ENCODE measurements at regions not wholly inside any gene's neighbourhood (a gene's known extent, or its start where the extent isn't known, plus 50 kb on each side); places are given as distances from the start of the nearest gene placed in this dataset.

GRCh38 chr6:74936886-74937285 lies 269.0 kb downstream of the COL12A1 start:
- Histone ChIP-seq H3K4me2 (ENCODE audit: low read depth, low read length) (no peak overlapping the region), H3K9ac (ENCODE audit: insufficient read depth, low read depth, low read length) (no peak overlapping the region), H2AFZ (ENCODE audit: low read length) (no peak overlapping the region), H3K4me3 (replicated peaks in 1 of 3; ENCODE audit: insufficient read depth in 1 of 3, low read depth in 2 of 3, low read length in 3 of 3) (no peak overlapping the region), H3K36me3 (replicated peaks in 1 of 2; ENCODE audit: control insufficient read depth in 1 of 2, insufficient read depth in 2 of 2, low read length in 2 of 2) (no peaks in the 10 kb centered on the region), H3K79me2 (ENCODE audit: insufficient read depth, low read length) (no peaks in the 10 kb centered on the region), H3K9me3 (ENCODE audit: low read length) (no peaks in the 10 kb centered on the region), H3K27ac (ENCODE audit: extremely low read length, insufficient read depth, low read length) (no peak overlapping the region), H4K20me1 (ENCODE audit: insufficient read depth, low read length) (no peaks in the 10 kb centered on the region), H3K4me1 (ENCODE audit: insufficient read depth, low read length) (peaks cover 11% of the 10 kb centered on the region; the same call in 1 of the 2 replicates), H3K27me3 (ENCODE audit: control insufficient read depth in 1 of 2, insufficient read depth in 2 of 2, low read length in 2 of 2) (no peaks in the 10 kb centered on the region)
- POLR2A ChIA-PET: no interaction called here
- in situ Hi-C loops (cut with HindIII; ENCODE audit: extremely low pct_ligation_motif_present, low pct_unique_long_range_greater_than_20kb): no loop called here
- BruUV-seq (replicated peaks): no TSS peak
- CTCF ChIA-PET (ENCODE audit: low intra/inter-chr PET ratio, low total read pairs): no interaction called here
- DNase-seq (ENCODE audit: low spot score) (no peak), FAIRE-seq (no peak), ATAC-seq (no peak)
- intact Hi-C loops (cut with micrococcal nuclease; ENCODE audit: unreplicated experiment): no loop called here
- 0% methylated on average over 1 of the region's 1 CpG for WGBS (ENCODE audit: low lambda C conversion rate)
- no peak for TF ChIP-seq ZNF276 (CRISPR knock-in tag; IDR thresholded peaks at IDR 0.05; ENCODE audit: low read depth)
- TF ChIP-seq ZBTB4 (CRISPR knock-in tag; IDR thresholded peaks at IDR 0.05; ENCODE audit: borderline replicate concordance): no peak
- TF ChIP-seq ZNF672 (CRISPR knock-in tag; IDR thresholded peaks at IDR 0.05): no peak
- no peak for TF ChIP-seq PLRG1 (conservative IDR thresholded peaks at IDR 0.05)
- no peak for TF ChIP-seq ZNF816 (CRISPR knock-in tag; IDR thresholded peaks at IDR 0.05; ENCODE audit: borderline replicate concordance)
- TF ChIP-seq ZNF768 (CRISPR knock-in tag; IDR thresholded peaks at IDR 0.05): no peak
- no peak for TF ChIP-seq TCF7L2 (IDR thresholded peaks at IDR 0.05; ENCODE audit: low read depth, low read length)
- no peak for TF ChIP-seq ZFP36L1 (CRISPR knock-in tag; IDR thresholded peaks at IDR 0.05)
- no peak for TF ChIP-seq ZNF383 (CRISPR knock-in tag; IDR thresholded peaks at IDR 0.05; ENCODE audit: borderline replicate concordance)
- no peak for TF ChIP-seq ZNF740 (CRISPR knock-in tag; IDR thresholded peaks at IDR 0.05)
- TF ChIP-seq ZNF597 (CRISPR knock-in tag; IDR thresholded peaks at IDR 0.05): no peak
- no peak for TF ChIP-seq ARID5B (CRISPR knock-in tag; IDR thresholded peaks at IDR 0.05)

Measured in HepG2 (cell line).